ENCODE measurements at regions not wholly inside any gene's neighbourhood (a gene's known extent, or its start where the extent isn't known, plus 50 kb on each side); places are given as distances from the start of the nearest gene placed in this dataset.

DNA sequence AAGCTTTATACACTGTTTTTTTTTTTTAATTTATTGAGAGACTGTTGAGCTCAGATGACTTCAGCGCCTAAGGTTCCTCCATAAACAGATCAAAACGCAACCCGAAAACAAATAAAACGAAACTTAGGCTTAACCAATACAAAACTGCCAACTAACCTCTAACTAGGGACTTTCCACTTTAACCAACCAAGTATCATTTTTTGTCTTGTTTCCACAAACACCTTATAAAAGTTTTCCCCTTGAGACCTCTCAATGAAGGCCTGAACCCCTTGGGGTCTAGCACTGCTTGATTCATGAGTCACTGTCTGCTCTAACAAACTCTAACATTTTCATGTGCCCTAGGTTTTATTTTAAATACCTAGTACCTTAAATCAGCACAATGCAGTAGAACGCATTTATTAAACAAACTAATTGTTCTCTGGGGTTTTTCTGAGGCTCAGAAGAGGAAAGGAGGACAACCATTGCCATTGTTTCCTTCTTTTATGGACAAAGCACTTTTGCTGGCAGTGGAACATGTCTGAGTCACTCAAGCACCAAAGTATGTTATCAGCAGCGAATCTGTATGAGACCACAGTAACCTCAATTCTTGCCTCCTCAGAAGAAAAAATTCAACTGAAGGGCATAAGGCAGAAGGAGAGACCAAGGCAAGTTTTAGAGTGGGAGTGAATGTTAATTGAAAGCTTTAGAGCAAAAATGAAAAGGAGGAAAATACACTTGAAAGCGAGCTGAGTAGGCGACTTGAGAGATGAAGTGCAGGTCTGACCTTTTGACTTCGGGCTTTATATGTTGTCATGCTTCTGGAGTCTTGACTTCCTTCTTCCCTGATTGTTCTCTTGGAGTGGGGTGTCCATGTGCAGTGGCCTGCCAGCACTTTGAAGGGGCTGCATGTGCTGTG is 97.7 kb upstream of the HCN1 start:
- H3K27me3 ChIP-seq, result no peaks in the 10 kb centered on the region
- H3K9me3 ChIP-seq (replicated peaks in 1 of 3), result no peaks in the 10 kb centered on the region
- intact Hi-C loops (cut with DNase I), result no loop called here
- no peak for DNase-seq
- 74 to 82% (median 80%) methylated on average over 9 of the region's 9 CpGs for WGBS, 4 donors
- H3K36me3 ChIP-seq (replicated peaks in 1 of 2), result no peaks in the 10 kb centered on the region
- no peaks in the 10 kb centered on the region for H3K4me1 ChIP-seq (replicated peaks in 1 of 2)
- no peak overlapping the region for H3K4me3 ChIP-seq
- no peak for TF ChIP-seq POLR2A (IDR thresholded peaks at IDR 0.05)
- TF ChIP-seq, protein P1, sequence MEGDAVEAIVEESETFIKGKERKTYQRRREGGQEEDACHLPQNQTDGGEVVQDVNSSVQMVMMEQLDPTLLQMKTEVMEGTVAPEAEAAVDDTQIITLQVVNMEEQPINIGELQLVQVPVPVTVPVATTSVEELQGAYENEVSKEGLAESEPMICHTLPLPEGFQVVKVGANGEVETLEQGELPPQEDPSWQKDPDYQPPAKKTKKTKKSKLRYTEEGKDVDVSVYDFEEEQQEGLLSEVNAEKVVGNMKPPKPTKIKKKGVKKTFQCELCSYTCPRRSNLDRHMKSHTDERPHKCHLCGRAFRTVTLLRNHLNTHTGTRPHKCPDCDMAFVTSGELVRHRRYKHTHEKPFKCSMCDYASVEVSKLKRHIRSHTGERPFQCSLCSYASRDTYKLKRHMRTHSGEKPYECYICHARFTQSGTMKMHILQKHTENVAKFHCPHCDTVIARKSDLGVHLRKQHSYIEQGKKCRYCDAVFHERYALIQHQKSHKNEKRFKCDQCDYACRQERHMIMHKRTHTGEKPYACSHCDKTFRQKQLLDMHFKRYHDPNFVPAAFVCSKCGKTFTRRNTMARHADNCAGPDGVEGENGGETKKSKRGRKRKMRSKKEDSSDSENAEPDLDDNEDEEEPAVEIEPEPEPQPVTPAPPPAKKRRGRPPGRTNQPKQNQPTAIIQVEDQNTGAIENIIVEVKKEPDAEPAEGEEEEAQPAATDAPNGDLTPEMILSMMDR (IDR thresholded peaks at IDR 0.05), result no peak
- H3K27ac ChIP-seq, result no peak overlapping the region

DNA sequence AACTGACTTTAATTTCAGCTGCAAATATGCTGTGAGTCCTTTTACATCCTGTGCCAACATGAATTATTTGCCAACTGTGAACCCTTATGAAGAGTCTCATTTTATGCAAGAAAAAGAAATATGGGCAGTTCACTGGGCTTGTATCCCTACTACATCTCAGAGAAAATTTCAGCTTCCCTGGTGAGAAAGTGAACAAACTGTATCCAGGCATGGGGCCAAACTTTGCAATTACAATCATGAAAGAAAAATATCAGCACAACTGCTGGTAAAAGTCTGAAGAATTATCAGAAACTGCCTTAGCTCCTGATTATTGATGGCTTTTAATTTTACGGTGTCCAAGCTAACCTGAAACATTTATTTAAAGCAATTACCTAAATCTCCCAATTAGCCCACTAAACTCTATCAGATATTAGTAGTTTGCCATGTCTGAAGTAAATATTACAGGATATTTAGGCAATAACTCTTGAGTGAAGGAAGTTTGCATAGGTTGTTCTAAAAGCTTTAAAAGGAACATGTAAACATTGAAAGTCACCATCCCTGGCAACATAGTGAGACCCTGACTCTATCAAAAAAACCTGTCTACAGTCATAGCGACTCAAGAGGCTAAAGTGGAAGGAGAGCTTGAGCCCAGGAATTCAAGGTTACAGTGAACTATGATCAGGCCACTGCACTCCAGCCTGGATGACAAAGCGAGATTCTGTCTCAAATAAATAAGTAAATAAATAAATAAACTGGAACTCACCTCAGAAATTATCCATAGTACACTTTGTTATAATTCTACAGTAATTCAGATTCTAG is 83.9 kb upstream of the HCN1 start:
- intact Hi-C loops (cut with DNase I), result no loop called here
- WGBS, 4 donors, result 41 to 53% (median 46%) methylated on average over 3 of the region's 3 CpGs
- no peak overlapping the region for H3K4me3 ChIP-seq
- H3K9me3 ChIP-seq (replicated peaks in 1 of 3), result no peaks in the 10 kb centered on the region
- no peaks in the 10 kb centered on the region for H3K4me1 ChIP-seq (replicated peaks in 1 of 2)
- H3K27me3 ChIP-seq, result no peaks in the 10 kb centered on the region
- no peak overlapping the region for H3K27ac ChIP-seq
- no peak for DNase-seq
- no peaks in the 10 kb centered on the region for H3K36me3 ChIP-seq (replicated peaks in 1 of 2)
- TF ChIP-seq POLR2A (IDR thresholded peaks at IDR 0.05), result no peak
- TF ChIP-seq, protein P1 (IDR thresholded peaks at IDR 0.05), result no peak

DNA sequence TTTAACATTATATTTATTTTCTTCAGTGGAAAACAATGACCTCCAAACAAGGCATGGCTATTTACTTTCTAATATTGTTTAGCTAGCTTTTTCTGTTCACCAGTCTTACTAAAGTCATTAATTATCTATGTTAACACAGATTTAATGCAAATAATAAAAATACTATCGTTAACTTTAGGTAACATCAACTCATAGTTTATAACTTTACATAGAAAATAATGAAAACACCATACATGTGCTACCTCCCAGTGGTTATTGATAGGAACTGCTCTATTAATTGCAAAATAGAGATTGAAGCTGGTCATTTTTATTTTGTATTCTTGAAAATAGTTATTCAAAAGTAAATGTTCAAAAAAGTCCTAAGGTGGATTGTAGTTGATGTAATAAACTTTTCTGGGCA is 78.3 kb upstream of the HCN1 start:
- Histone ChIP-seq H3K9me3 (replicated peaks in 1 of 3) (no peaks in the 10 kb centered on the region), H3K36me3 (replicated peaks in 1 of 2) (no peaks in the 10 kb centered on the region), H3K27me3 (no peaks in the 10 kb centered on the region), H3K27ac (no peak overlapping the region), H3K4me1 (replicated peaks in 1 of 2) (no peaks in the 10 kb centered on the region), H3K4me3 (no peak overlapping the region)
- no peak for DNase-seq
- 18 to 38% (median 28%) methylated on average over 1 of the region's 1 CpG for WGBS, 4 donors
- TF ChIP-seq, protein P1 (IDR thresholded peaks at IDR 0.05), result peak in 3 of 6 experiments; percentile 5 to 39 (median 35)
- TF ChIP-seq POLR2A (IDR thresholded peaks at IDR 0.05), result no peak
- intact Hi-C loops (cut with DNase I), result no loop called here

DNA sequence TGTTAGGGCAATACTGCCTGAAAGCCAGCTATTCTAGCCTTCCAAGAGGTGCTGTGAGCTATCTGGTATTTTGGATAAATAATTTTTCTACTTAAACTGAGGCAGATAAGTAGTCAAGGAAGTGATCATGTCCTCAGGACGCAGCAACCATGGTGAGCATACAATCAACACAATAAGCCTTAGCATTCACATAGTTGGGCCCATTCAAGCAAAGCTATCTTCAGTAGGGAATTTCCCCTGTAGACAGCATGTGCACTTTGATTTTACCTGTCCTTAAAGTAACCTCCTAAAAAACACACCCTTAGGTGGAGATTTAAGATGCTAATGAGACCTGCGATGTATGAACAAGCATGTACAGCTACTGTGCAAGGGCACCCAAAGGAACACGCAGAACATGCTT is 76.2 kb upstream of the HCN1 start:
- H3K9me3 ChIP-seq (replicated peaks in 1 of 3), result no peaks in the 10 kb centered on the region
- intact Hi-C loops (cut with DNase I), result no loop called here
- no peaks in the 10 kb centered on the region for H3K27me3 ChIP-seq
- H3K4me1 ChIP-seq (replicated peaks in 1 of 2), result no peaks in the 10 kb centered on the region
- no peak overlapping the region for H3K27ac ChIP-seq
- H3K4me3 ChIP-seq, result no peak overlapping the region
- WGBS, 4 donors, result 77 to 79% (median 78%) methylated on average over 3 of the region's 3 CpGs
- TF ChIP-seq POLR2A (IDR thresholded peaks at IDR 0.05), result no peak
- TF ChIP-seq, protein P1 (IDR thresholded peaks at IDR 0.05), result no peak
- no peaks in the 10 kb centered on the region for H3K36me3 ChIP-seq (replicated peaks in 1 of 2)
- DNase-seq, result no peak
